HEK293 (cell line): ENCODE measurements at regions not wholly inside any gene's neighbourhood (a gene's known extent, or its start where the extent isn't known, plus 50 kb on each side); places are given as distances from the start of the nearest gene placed in this dataset.

Experiments used
- CTCF ChIA-PET: fragments of 350-600 bp; formaldehyde crosslinking; extraction: SDS; loops from one replicate; lab custom pipeline; 2021; ENCODE audit warnings: antibody characterized with exemption; lab: Yijun Ruan, JAX
- POLR2A ChIA-PET: fragments of 300-600 bp; formaldehyde crosslinking; extraction: SDS; loops from one replicate; lab custom pipeline; 2020; ENCODE audit warnings: antibody characterized with exemption, inconsistent platforms; lab: Yijun Ruan, JAX
- H3K27ac ChIP-seq: fragments of 200-500 bp; sonication (Bioruptor generic); 2 replicates; pipeline ENCODE4 v1.5.1; 2014; ENCODE audit warnings: low read depth, low read length, control low read depth, inconsistent platforms; ENCODE audit errors: extremely low read depth
- H3K36me3 ChIP-seq, 2 experiments: fragments of 200-500 bp in 1 of 2; sonication (Bioruptor generic) in 1 of 2; 1 replicate in 1 of 2; 2 replicates in 1 of 2; pipeline ENCODE4 v1.5.1; 2014 to 2017; ENCODE audit warnings: inconsistent platforms in 2 of 2, low read length in 2 of 2; ENCODE audit not compliant: control insufficient read depth in 2 of 2, insufficient read depth in 1 of 2
- H3K4me1 ChIP-seq: fragments of 200-500 bp; sonication (Bioruptor generic); 2 replicates; pipeline ENCODE4 v1.5.1; 2014; ENCODE audit warnings: mild to moderate bottlenecking, low read length, inconsistent platforms; ENCODE audit not compliant: control insufficient read depth, insufficient read depth
- H3K4me3 ChIP-seq: 2 replicates; pipeline ENCODE4 v1.5.1; 2011; ENCODE audit warnings: low read depth, mild to moderate bottlenecking, control low read depth, low read length, moderate library complexity
- H3K9me3 ChIP-seq: fragments of 200-500 bp; sonication (Bioruptor generic); 2 replicates; pipeline ENCODE4 v1.5.1; 2014; ENCODE audit warnings: low read depth, low read length, inconsistent platforms; ENCODE audit not compliant: control insufficient read depth, insufficient read depth
- BCL11A ChIP-seq: fragments of 450-650 bp; formaldehyde crosslinking; IDR thresholded peaks from 2 replicates; pipeline ENCODE4 v1.5.1; 2016; ENCODE audit warnings: low read depth, missing biosample characterization, missing genetic modification characterization
- CTCF ChIP-seq: fragments of 450-650 bp; formaldehyde crosslinking; IDR thresholded peaks from 2 replicates; pipeline ENCODE4 v1.5.1; 2016; ENCODE audit warnings: missing biosample characterization, missing genetic modification characterization
- ELK4 ChIP-seq: IDR thresholded peaks from 2 replicates; pipeline ENCODE4 v1.6.1; 2011; ENCODE audit warnings: mild to moderate bottlenecking, low read depth, low read length, borderline replicate concordance
- GLIS1 ChIP-seq: fragments of 450-650 bp; formaldehyde crosslinking; IDR thresholded peaks from 2 replicates; pipeline ENCODE4 v1.5.1; 2016; ENCODE audit warnings: missing biosample characterization, missing genetic modification characterization
- KLF8 ChIP-seq: fragments of 450-650 bp; formaldehyde crosslinking; IDR thresholded peaks from 2 replicates; pipeline ENCODE4 v1.5.1; 2016; ENCODE audit warnings: missing biosample characterization, missing genetic modification characterization
- MZF1 ChIP-seq: fragments of 450-650 bp; formaldehyde crosslinking; IDR thresholded peaks from 2 replicates; pipeline ENCODE4 v1.5.1; 2017; ENCODE audit warnings: missing biosample characterization, missing genetic modification characterization, borderline replicate concordance
- PBX3 ChIP-seq: sonication (generic); formaldehyde crosslinking; IDR thresholded peaks from 2 replicates; pipeline ENCODE4 v1.8.1; 2022; ENCODE audit warnings: mild to moderate bottlenecking, moderate library complexity, missing genetic modification reagents
- SCRT1 ChIP-seq: fragments of 450-650 bp; formaldehyde crosslinking; IDR thresholded peaks from 2 replicates; pipeline ENCODE4 v1.5.1; 2016; ENCODE audit warnings: missing biosample characterization, missing genetic modification characterization, borderline replicate concordance
- SCRT2 ChIP-seq: fragments of 450-650 bp; formaldehyde crosslinking; IDR thresholded peaks from 2 replicates; pipeline ENCODE4 v1.5.1; 2016; ENCODE audit warnings: missing biosample characterization, missing genetic modification characterization
- SP3 ChIP-seq: fragments of 450-650 bp; formaldehyde crosslinking; IDR thresholded peaks from 2 replicates; pipeline ENCODE4 v1.5.1; 2016; ENCODE audit warnings: missing biosample characterization, missing genetic modification characterization
- TRIM28 ChIP-seq: IDR thresholded peaks from 2 replicates; pipeline ENCODE4 v1.6.1; 2011; ENCODE audit warnings: low read length, control low read depth, borderline replicate concordance
- ZEB2 ChIP-seq: fragments of 450-650 bp; formaldehyde crosslinking; IDR thresholded peaks from 2 replicates; pipeline ENCODE4 v1.5.1; 2016; ENCODE audit warnings: missing biosample characterization, missing genetic modification characterization
- ZNF155 ChIP-seq: fragments of 450-650 bp; formaldehyde crosslinking; IDR thresholded peaks from 2 replicates; pipeline ENCODE4 v1.5.1; 2016; ENCODE audit warnings: missing biosample characterization, missing genetic modification characterization
- ZNF157 ChIP-seq: fragments of 450-650 bp; formaldehyde crosslinking; IDR thresholded peaks from 2 replicates; pipeline ENCODE4 v1.5.1; 2016; ENCODE audit warnings: missing biosample characterization, missing genetic modification characterization
- ZNF16 ChIP-seq: fragments of 450-650 bp; formaldehyde crosslinking; IDR thresholded peaks from 2 replicates; pipeline ENCODE4 v1.5.1; 2016; ENCODE audit warnings: low read depth, missing biosample characterization, missing genetic modification characterization
- ZNF302 ChIP-seq: fragments of 450-650 bp; formaldehyde crosslinking; IDR thresholded peaks from 2 replicates; pipeline ENCODE4 v1.5.1; 2016; ENCODE audit warnings: missing biosample characterization, missing genetic modification characterization, low read depth
- ZNF610 ChIP-seq: fragments of 450-650 bp; formaldehyde crosslinking; IDR thresholded peaks from 2 replicates; pipeline ENCODE4 v1.5.1; 2016; ENCODE audit warnings: missing biosample characterization, missing genetic modification characterization, borderline replicate concordance
- ZNF626 ChIP-seq: fragments of 450-650 bp; sonication (Bioruptor Pico); formaldehyde crosslinking; IDR thresholded peaks from 2 replicates; pipeline ENCODE4 v1.5.1; 2018; ENCODE audit warnings: missing biosample characterization, missing genetic modification characterization, inconsistent platforms
- ZNF629 ChIP-seq: fragments of 450-650 bp; formaldehyde crosslinking; IDR thresholded peaks from 2 replicates; pipeline ENCODE4 v1.5.1; 2017; ENCODE audit warnings: missing biosample characterization, missing genetic modification characterization
- ZNF768 ChIP-seq: fragments of 450-650 bp; formaldehyde crosslinking; IDR thresholded peaks from 2 replicates; pipeline ENCODE4 v1.5.1; 2018; ENCODE audit warnings: missing biosample characterization, mild to moderate bottlenecking, missing genetic modification characterization
- ZNF776 ChIP-seq: fragments of 450-650 bp; formaldehyde crosslinking; IDR thresholded peaks from 2 replicates; pipeline ENCODE4 v1.5.0; 2017; ENCODE audit warnings: missing biosample characterization, missing genetic modification characterization, borderline replicate concordance

GRCh38 chr19:31715249-31715945, 366.2 kb upstream of the TSHZ3 start:
- CTCF ChIA-PET, result interaction anchor here (0.6 kb wide), 1 partner anchor 10 kb away, joined by 3 read pairs; no protein-coding TSS in a partner anchor
- TF ChIP-seq ZNF629 (tag by site-specific recombination) (no peak), TRIM28 (no peak), KLF8 (tag by site-specific recombination) (no peak), BCL11A (no peak), SP3 (tag by site-specific recombination) (no peak), ZEB2 (tag by site-specific recombination) (no peak), ELK4 (no peak), ZNF155 (no peak), PBX3 (CRISPR knock-in tag) (no peak), CTCF (no peak), ZNF157 (no peak), ZNF626 (no peak), ZNF16 (tag by site-specific recombination) (no peak), GLIS1 (tag by site-specific recombination) (no peak), SCRT2 (no peak), ZNF776 (tag by site-specific recombination) (no peak), ZNF768 (tag by site-specific recombination) (no peak)

GRCh38 chr19:31716826-31717225, 367.6 kb upstream of the TSHZ3 start:
- no peaks in the 10 kb centered on the region; the same call in 1 of the 2 replicates for H3K4me1 ChIP-seq
- no peaks in the 10 kb centered on the region for H3K36me3 ChIP-seq
- no peak overlapping the region for H3K4me3 ChIP-seq
- no peak overlapping the region for H3K27ac ChIP-seq
- ChIA-PET POLR2A (no interaction called here), CTCF (interaction anchor here (1.2 kb wide), 1 partner anchor 9 kb away, joined by 3 read pairs; no protein-coding TSS in a partner anchor)
- H3K9me3 ChIP-seq, result peaks cover 4% of the 10 kb centered on the region
- TF ChIP-seq SCRT1, result no peak

More at GRCh38 chr19:31715249-31715945, 366.2 kb upstream of the TSHZ3 start:
- Histone ChIP-seq H3K9me3 (peaks cover 4% of the 10 kb centered on the region), H3K36me3 (no peaks in the 10 kb centered on the region), H3K4me1 (no peaks in the 10 kb centered on the region; the same call in 1 of the 2 replicates), H3K4me3 (no peak overlapping the region), H3K27ac (no peak overlapping the region)
- POLR2A ChIA-PET, result no interaction called here

GRCh38 chr19:31717269-31717923, 368.2 kb upstream of the TSHZ3 start:
- H3K36me3 ChIP-seq, result no peaks in the 10 kb centered on the region
- H3K27ac ChIP-seq, result no peak overlapping the region
- POLR2A ChIA-PET, result no interaction called here
- H3K4me1 ChIP-seq, result no peaks in the 10 kb centered on the region; the same call in 1 of the 2 replicates
- no peak overlapping the region for H3K4me3 ChIP-seq
- no peak for TF ChIP-seq ZNF302
- no peak for TF ChIP-seq ZNF610 (tag by site-specific recombination)
- TF ChIP-seq MZF1 (tag by site-specific recombination), result no peak
- peaks cover 3% of the 10 kb centered on the region for H3K9me3 ChIP-seq
- CTCF ChIA-PET, result interaction anchor here (1.2 kb wide), 1 partner anchor 9 kb away, joined by 3 read pairs; no protein-coding TSS in a partner anchor
